ENCODE measurements at regions not wholly inside any gene's neighbourhood (a gene's known extent, or its start where the extent isn't known, plus 50 kb on each side); places are given as distances from the start of the nearest gene placed in this dataset.

GRCh38 chr14:57049848-57050247 lies 218.9 kb downstream of the EXOC5 start:
- TF ChIP-seq CTCF (IDR thresholded peaks at IDR 0.05; ENCODE audit: poor library complexity, severe bottlenecking) (no peak), EZH2 (IDR thresholded peaks at IDR 0.05; ENCODE audit: borderline replicate concordance, insufficient read depth, low read length, poor library complexity, severe bottlenecking) (no peak), REST (IDR thresholded peaks at IDR 0.05; ENCODE audit: borderline replicate concordance) (no peak), POLR2AphosphoS5 (IDR thresholded peaks at IDR 0.05) (no peak), TAF1 (IDR thresholded peaks at IDR 0.05; ENCODE audit: low read depth) (no peak), RAD21 (conservative IDR thresholded peaks at IDR 0.05) (no peak), SMC3 (conservative IDR thresholded peaks at IDR 0.05; ENCODE audit: poor library complexity) (no peak), MXI1 (conservative IDR thresholded peaks at IDR 0.05; ENCODE audit: poor library complexity, severe bottlenecking) (no peak)

Data from neural cell (in vitro differentiated cells).